MM.1S (cell line): ENCODE measurements at regions not wholly inside any gene's neighbourhood (a gene's known extent, or its start where the extent isn't known, plus 50 kb on each side); places are given as distances from the start of the nearest gene placed in this dataset.

Experiments used
- EZH2 ChIP-seq: fragments of 300-600 bp; sonication (generic); optimal IDR thresholded peaks from 2 replicates; pipeline ENCODE3; 2017; ENCODE audit warnings: low read depth, mild to moderate bottlenecking, antibody characterized with exemption, low read length, mixed read lengths
- EZH2phosphoT487 ChIP-seq: fragments of 300-600 bp; sonication (generic); IDR thresholded peaks from 2 replicates; pipeline ENCODE4 v1.6.1; 2018; ENCODE audit warnings: antibody characterized with exemption, low read length
- TF ChIP-seq, protein P1 (sequence below): fragments of 300-600 bp; sonication (generic); IDR thresholded peaks from 2 replicates; pipeline ENCODE4 v1.5.1; 2016; ENCODE audit warnings: antibody characterized with exemption, low read length, mixed read lengths

DNA sequence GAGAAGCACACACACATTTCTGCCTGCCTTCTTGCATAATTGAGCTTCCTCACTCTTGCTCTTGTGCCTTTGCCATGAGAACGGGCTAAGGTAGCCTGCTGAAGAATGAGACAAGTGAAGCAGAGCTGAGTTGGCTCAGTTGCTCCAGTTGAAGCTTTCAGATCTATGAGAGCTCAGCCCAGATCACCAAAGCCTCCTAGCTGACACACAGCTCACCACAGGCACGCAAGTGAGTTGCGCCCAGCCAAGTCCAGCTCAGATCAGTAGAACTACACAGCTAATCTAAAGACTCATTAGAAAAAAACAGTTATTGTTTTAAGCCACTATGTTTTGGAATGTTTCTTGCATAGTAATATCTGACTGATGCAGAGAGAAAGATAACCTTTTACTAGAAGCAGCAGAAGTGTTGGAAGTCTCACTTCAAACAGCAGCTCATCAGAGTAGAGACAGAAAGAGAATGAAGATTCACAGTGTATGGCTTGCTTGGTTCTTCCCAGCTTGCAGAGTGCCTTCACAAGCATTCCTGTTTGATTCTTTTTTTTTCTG is 362.4 kb downstream of the MID1IP1 start:
- TF ChIP-seq, protein P1, sequence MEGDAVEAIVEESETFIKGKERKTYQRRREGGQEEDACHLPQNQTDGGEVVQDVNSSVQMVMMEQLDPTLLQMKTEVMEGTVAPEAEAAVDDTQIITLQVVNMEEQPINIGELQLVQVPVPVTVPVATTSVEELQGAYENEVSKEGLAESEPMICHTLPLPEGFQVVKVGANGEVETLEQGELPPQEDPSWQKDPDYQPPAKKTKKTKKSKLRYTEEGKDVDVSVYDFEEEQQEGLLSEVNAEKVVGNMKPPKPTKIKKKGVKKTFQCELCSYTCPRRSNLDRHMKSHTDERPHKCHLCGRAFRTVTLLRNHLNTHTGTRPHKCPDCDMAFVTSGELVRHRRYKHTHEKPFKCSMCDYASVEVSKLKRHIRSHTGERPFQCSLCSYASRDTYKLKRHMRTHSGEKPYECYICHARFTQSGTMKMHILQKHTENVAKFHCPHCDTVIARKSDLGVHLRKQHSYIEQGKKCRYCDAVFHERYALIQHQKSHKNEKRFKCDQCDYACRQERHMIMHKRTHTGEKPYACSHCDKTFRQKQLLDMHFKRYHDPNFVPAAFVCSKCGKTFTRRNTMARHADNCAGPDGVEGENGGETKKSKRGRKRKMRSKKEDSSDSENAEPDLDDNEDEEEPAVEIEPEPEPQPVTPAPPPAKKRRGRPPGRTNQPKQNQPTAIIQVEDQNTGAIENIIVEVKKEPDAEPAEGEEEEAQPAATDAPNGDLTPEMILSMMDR: no peak
- TF ChIP-seq EZH2 (no peak), EZH2phosphoT487 (no peak)
